HG03460 (cell line): ENCODE measurements at regions not wholly inside any gene's neighbourhood (a gene's known extent, or its start where the extent isn't known, plus 50 kb on each side); places are given as distances from the start of the nearest gene placed in this dataset.

Experiments
- ATAC-seq: cut with Tn5 transposase; IDR thresholded peaks from one replicate; pipeline ENCODE4 v1.9.1; 2021; ENCODE audit not compliant: unreplicated experiment

- no peak for ATAC-seq
These were observed 631.8 kb upstream of the NOX3 start for GRCh38 chr6:156087487-156087886.

GRCh38 chr6:156082012-156082411 lies 626.4 kb upstream of the NOX3 start:
- ATAC-seq, result no peak

GRCh38 chr6:156080371-156080770 lies 624.7 kb upstream of the NOX3 start:
- no peak for ATAC-seq

- no peak for ATAC-seq
These were observed 613.2 kb upstream of the NOX3 start for GRCh38 chr6:156068881-156069280.

GRCh38 chr6:156065849-156066248 lies 610.2 kb upstream of the NOX3 start:
- no peak for ATAC-seq

- ATAC-seq, result no peak
These were observed 606.5 kb upstream of the NOX3 start for GRCh38 chr6:156062091-156062563.

- ATAC-seq, result no peak
These were observed 605.8 kb upstream of the NOX3 start for GRCh38 chr6:156061465-156061864.

- no peak for ATAC-seq
These were observed 604.4 kb upstream of the NOX3 start for GRCh38 chr6:156060013-156060412.

GRCh38 chr6:156058356-156058755 lies 602.7 kb upstream of the NOX3 start:
- ATAC-seq, result no peak

GRCh38 chr6:156057869-156058268 lies 602.2 kb upstream of the NOX3 start:
- ATAC-seq, result no peak

- no peak for ATAC-seq
These were observed 600.4 kb upstream of the NOX3 start for GRCh38 chr6:156056085-156056484.

GRCh38 chr6:156053626-156054025 lies 598.0 kb upstream of the NOX3 start:
- ATAC-seq, result no peak

- ATAC-seq, result no peak
These were observed 591.3 kb upstream of the NOX3 start for GRCh38 chr6:156046841-156047449.

- no peak for ATAC-seq
These were observed 590.6 kb upstream of the NOX3 start for GRCh38 chr6:156046268-156046665.

- ATAC-seq, result no peak
These were observed 590.0 kb upstream of the NOX3 start for GRCh38 chr6:156045401-156046267.

- ATAC-seq, result no peak
These were observed 578.0 kb upstream of the NOX3 start for GRCh38 chr6:156033598-156033997.

GRCh38 chr6:156031516-156031915 lies 575.9 kb upstream of the NOX3 start:
- ATAC-seq, result no peak

- ATAC-seq, result no peak
These were observed 574.4 kb upstream of the NOX3 start for GRCh38 chr6:156030053-156030452.

- no peak for ATAC-seq
These were observed 573.8 kb upstream of the NOX3 start for GRCh38 chr6:156029286-156029985.

- ATAC-seq, result no peak
These were observed 572.9 kb upstream of the NOX3 start for GRCh38 chr6:156028335-156029131.

GRCh38 chr6:156027248-156027626 lies 571.6 kb upstream of the NOX3 start:
- no peak for ATAC-seq
